Effector CD4-positive, alpha-beta T cell (primary cell): ENCODE measurements at regions not wholly inside any gene's neighbourhood (a gene's known extent, or its start where the extent isn't known, plus 50 kb on each side); places are given as distances from the start of the nearest gene placed in this dataset.
"Not testable (repeated sequence)": the region's sequence is repeated elsewhere in the genome, so short reads cannot be mapped to it uniquely, and the experiment has no call there.

Experiments used
- DNase-seq: peaks from one replicate; pipeline ENCODE4 v3.0.0-alpha.2; 2020

- no peak for DNase-seq
Measured at GRCh38 chr5:101458587-101458986, 555.5 kb upstream of the ST8SIA4 start.

- no peak for DNase-seq
Measured at GRCh38 chr5:101455851-101456250, 552.8 kb upstream of the ST8SIA4 start.

- DNase-seq = no peak
Measured at GRCh38 chr5:101455048-101455447, 552.0 kb upstream of the ST8SIA4 start.

- not testable (repeated sequence) for DNase-seq
Measured at GRCh38 chr5:101442281-101442680, 539.2 kb upstream of the ST8SIA4 start.

GRCh38 chr5:101440173-101440572 lies 537.1 kb upstream of the ST8SIA4 start:
- DNase-seq = no peak

- DNase-seq = no peak
Measured at GRCh38 chr5:101437351-101437750, 534.3 kb upstream of the ST8SIA4 start.

GRCh38 chr5:101435768-101436167 lies 532.7 kb upstream of the ST8SIA4 start:
- no peak for DNase-seq

- DNase-seq = no peak
Measured at GRCh38 chr5:101431201-101431600, 528.1 kb upstream of the ST8SIA4 start.

GRCh38 chr5:101430551-101430950 lies 527.5 kb upstream of the ST8SIA4 start:
- DNase-seq = no peak

- DNase-seq = no peak
Measured at GRCh38 chr5:101429241-101429640, 526.2 kb upstream of the ST8SIA4 start.

- DNase-seq = no peak
Measured at GRCh38 chr5:101425339-101425859, 522.3 kb upstream of the ST8SIA4 start.

- DNase-seq = no peak
Measured at GRCh38 chr5:101424530-101425175, 521.6 kb upstream of the ST8SIA4 start.

- no peak for DNase-seq
Measured at GRCh38 chr5:101418713-101419118, 515.6 kb upstream of the ST8SIA4 start.

- no peak for DNase-seq
Measured at GRCh38 chr5:101404531-101404930, 501.4 kb upstream of the ST8SIA4 start.

GRCh38 chr5:101393795-101394450 lies 490.8 kb upstream of the ST8SIA4 start:
- no peak for DNase-seq

GRCh38 chr5:101390151-101390908 lies 487.2 kb upstream of the ST8SIA4 start:
- no peak for DNase-seq

GRCh38 chr5:101385276-101385675 lies 482.2 kb upstream of the ST8SIA4 start:
- DNase-seq = no peak

- DNase-seq = no peak
Measured at GRCh38 chr5:101370181-101370580, 467.1 kb upstream of the ST8SIA4 start.

- DNase-seq = no peak
Measured at GRCh38 chr5:101364469-101364868, 461.4 kb upstream of the ST8SIA4 start.

- DNase-seq = no peak
Measured at GRCh38 chr5:101362067-101362466, 459.0 kb upstream of the ST8SIA4 start.

GRCh38 chr5:101346906-101347305 lies 443.8 kb upstream of the ST8SIA4 start:
- no peak for DNase-seq

GRCh38 chr5:101346447-101346846 lies 443.4 kb upstream of the ST8SIA4 start:
- no peak for DNase-seq

GRCh38 chr5:101338226-101338625 lies 435.1 kb upstream of the ST8SIA4 start:
- no peak for DNase-seq

GRCh38 chr5:101327816-101328215 lies 424.7 kb upstream of the ST8SIA4 start:
- no peak for DNase-seq
